GM21529 (cell line): ENCODE measurements at regions not wholly inside any gene's neighbourhood (a gene's known extent, or its start where the extent isn't known, plus 50 kb on each side); places are given as distances from the start of the nearest gene placed in this dataset.
"Not testable (repeated sequence)": the region's sequence is repeated elsewhere in the genome, so short reads cannot be mapped to it uniquely, and the experiment has no call there.

Experiments used
- ATAC-seq: cut with Tn5 transposase; IDR thresholded peaks from one replicate; pipeline ENCODE4 v1.9.1; 2021; ENCODE audit not compliant: unreplicated experiment

DNA sequence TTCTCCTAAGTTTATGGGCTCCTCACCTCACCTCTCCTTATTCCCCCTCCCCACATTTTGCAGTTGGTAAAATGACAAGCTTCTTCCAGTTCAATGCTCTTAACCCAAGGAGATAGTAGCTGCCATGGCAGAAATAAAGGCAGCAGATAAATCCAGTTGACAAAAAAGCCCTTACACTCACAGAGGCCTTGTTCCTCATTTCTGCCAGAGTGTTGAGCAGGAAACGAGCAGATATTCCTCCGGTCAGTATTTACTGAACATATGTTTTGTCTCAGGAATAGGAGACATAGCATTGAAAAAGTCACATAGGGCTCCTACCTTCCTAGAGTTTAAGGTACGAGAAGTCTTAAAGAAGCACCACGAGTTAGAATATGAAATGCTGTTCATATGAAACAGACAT is 493.7 kb upstream of the TNP1 start:
- no peak for ATAC-seq

DNA sequence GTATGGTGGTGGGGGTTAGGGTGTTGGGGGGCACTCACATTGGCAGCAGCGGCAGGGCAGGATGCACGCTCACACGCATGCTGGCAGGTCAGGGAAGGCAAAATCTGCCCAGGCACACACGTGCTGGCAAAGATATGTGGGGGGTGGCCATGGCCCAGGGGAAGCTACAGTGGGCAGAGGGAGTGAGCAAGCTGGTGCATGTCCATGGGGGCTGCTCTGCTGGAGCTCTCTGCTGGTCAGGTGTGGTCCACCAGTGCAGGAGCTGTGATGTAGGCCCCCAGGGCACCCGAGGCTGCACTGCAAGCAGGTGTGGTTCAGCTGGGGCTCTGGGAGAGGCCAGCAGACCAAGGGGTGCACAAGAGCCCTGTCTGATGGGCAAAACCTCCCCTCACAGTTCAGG is 491.5 kb upstream of the TNP1 start:
- no peak for ATAC-seq

DNA sequence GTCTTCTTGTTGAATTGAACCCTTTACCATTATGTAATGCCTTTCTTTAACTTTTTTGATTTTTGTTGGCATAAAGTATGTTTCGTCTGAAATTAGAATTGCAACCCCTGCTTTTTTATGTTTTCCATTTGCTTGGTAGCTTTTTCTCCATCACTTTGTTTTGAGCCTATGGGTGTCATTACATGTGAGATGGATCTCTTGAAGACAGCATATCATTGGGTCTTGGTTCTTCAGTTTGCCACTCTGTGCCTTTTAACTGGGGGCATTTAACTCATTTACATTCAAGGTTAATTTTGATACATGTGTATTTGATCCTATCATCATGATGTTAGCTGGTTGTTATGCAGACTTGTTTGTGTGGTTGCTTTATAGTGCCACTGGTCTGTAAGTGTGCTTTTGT is 489.4 kb upstream of the TNP1 start:
- no peak for ATAC-seq

DNA sequence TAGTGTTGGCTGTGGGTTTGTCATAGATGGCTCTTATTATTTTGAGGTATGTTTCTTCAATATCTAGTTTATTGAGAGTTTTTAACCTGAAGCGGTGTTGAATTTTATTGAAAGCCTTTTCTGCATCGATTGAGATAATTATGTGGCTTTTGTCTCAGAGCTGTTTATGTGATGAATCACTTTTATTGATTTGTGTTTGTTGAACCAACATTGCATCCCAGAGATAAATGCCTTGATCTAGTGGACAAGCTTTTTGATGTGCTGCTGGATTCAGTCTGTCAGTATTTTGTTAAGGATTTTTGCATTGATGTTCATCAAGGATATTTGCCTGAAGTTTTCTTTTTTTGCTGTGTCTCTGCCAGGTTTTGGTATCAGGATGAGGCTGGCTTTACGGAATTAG is 487.8 kb upstream of the TNP1 start:
- ATAC-seq: not testable (repeated sequence)

DNA sequence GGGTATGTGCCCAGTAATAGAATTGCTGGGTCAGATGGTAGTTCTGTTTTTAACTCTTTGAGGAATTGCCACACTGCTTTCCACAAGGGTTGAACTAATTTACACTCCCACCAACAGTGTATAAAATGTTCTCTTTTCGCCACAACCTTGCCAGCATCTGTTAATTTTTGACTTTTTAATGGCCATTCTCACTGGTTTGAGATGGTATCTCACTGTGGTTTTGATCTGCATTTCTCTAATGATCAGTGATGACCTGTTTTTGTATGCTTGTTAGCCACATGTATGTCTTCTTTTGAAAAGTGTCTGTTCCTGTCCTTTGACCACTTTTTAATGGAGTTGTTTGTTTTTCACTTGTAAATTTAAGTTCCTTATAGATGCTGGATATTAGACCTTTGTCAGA is 486.2 kb upstream of the TNP1 start:
- ATAC-seq: not testable (repeated sequence)

DNA sequence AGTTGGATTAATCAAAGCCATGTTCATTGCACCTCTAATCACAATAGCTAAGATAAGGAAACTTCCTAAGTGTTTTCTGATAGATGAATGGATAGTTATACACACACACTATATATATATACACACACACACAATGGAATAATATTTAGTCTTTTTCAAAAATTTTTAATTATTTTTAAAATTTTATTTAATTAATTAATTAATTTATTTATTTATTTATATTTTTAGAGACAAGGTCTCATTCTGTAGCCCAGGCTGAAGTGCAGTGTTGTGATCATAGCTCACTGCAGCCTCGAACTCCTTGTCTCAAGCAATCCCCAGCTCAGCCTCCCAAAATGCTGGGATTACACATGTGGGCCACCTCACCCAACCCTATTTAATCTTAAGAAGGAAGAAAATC is 481.0 kb upstream of the TNP1 start:
- ATAC-seq: no peak

DNA sequence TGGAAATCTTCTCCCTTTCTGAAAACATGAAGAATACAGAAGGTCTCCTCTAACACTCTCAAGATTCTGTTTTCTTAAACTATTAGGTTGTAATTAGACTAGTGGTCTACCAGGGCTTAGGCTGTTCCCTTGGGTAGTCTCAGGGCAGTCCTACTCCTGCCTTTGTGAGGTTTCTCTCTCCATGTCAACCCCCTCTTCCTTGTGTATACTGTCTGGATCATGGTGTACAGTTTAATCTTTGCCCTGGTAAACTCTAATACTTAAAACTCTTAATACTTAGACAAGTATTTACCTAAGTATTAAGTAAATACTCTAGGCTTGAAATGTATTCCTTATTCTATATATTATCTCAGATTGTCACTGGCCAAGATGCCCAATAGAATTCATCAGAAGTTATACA is 480.3 kb upstream of the TNP1 start:
- ATAC-seq: no peak

DNA sequence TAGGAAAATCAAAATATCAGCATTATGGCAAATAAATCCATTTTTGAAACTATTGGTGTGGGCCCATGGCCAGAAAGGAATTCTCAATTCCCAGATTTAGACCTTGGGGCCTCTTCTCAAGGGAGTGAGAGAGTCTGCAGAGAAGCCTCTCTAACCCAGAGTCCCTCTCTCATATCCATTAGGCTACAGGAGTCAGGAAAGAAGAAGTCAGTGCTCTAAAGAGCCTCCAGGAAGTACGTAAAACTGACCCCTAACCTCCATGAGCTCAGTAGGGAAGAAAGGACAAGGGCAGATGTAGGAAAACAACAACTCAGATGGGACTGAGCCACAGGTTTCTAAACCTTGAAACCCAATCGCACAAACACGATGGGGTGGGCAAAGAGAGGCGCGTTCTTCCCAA is 479.9 kb upstream of the TNP1 start:
- ATAC-seq: no peak

DNA sequence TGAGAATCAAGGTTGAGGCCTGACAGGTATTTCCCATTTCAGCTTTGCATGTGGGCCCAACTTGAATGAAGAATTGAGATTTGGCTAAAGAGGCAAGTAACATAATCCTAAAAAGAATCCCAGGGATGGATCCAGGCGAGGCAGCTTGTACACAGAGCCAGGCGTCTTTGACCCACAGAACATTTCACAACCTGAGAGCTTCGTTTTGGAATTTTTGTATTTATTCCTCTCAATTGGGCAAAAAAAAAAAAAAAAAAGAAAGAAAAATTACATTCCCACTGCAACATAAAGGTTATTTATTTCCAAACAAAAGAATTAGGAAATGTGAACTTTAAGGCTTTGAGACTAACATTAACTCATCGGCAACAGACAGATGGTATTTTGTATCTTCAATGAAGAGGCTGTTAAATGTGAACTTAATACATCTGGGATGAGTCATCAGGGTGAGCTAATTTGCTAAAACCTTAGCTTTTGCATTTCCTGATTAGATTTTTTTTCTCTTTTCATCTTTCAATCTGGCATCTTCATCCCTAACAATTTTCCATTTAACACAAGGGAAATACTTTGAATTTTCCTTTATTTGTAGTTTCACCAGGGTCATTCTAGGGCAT is 478.5 kb upstream of the TNP1 start:
- ATAC-seq: no peak

DNA sequence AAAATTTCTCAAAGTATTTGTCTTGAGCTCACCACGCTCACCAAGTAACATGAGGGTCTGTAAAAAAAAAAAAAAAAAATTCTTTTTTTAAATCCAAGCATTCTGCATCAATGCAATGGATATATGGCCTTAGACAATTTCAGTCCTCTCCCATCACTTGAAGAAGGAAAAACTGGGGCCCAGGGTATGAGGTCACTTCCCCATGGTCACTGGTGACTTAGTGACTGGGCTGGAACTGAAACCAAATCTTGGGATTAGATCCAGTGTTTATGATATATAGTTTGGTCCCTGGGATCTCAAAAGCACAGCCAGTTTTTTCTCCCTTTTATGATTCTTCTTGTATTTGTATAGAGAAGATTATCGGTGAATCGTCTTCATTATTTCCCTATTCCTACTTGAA is 477.9 kb upstream of the TNP1 start:
- no peak for ATAC-seq

DNA sequence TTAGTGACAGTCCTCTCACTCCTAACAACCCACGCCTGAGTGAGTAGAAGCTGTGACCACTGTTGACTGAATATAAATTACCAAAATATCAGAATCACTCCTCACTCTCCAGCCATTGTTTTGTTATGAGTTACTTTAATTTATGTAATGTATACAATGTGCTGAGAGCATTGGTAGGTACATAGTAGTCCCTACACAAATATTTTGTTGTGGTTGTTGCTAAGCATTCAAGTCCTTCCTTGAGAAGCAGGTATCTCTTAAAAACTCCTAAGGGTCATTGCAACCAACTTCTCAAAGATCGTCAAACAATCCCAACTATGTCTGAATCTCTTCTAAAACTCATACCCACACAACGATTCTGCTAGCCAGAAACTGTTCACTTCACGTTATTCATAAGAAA is 476.8 kb upstream of the TNP1 start:
- ATAC-seq: no peak

DNA sequence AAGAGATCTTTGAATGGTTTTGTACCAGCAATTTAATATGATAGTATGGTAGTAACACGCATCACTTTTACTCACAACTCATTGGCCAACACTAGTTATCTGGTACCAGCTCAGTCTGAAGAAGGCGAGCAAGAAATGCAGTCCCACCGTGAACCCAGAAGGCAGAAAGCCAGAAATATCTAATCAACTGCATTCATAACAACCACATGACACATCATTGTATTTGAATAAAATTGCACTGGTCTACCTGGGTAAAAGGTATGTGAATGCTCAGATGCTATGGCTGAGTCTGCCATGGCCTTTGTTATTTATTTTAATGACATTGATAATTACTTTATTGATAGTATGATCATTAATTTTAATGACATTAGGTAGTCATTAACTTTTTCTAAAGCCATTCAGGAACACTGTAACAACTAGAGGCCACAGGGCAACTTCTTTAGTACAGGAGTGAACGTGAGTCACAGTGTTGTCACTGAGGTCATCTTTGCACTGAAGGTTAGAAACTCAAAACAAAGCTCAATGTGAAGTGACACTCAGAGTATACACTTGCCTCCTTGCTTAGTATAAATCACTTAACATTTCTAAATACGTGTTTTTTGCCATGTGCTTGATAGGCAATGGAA is 475.6 kb upstream of the TNP1 start:
- ATAC-seq: no peak

DNA sequence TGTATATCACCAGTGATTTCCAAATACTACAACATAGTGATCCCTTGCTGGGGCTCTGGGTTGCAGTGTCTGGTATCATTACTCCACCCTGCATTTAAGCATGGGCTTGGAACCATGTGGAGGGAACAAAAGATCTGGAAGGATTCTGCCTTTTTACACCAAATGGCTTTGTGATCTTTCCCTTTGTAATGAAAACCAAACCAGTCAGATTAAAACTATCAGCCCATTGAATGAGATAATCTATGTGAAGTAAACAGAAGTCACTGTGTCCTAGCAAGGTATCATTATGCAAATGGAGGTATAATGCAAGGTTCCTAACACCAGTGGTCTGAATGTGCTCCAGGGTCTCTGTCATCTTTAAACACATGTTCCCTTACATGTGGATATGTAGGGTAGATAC is 474.7 kb upstream of the TNP1 start:
- no peak for ATAC-seq

DNA sequence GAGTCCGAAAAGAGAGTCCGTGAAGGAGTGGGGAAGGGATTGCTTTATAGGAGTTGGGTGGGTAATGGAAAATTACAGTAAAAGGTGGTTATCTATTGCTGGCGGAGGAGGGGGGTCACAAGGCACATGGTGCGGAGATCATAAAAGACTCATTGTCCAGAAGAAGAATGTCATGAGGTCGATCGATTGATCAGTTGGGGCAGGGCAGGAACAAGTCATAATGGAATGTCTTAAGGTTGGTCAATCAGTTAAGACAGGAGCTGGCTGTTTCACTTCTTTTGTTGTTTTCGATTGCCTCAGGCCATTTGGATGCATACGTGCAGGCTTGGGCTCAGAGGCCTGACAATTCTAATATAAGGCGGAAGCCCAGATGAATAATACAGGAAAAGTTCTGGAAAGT is 473.0 kb upstream of the TNP1 start:
- no peak for ATAC-seq

DNA sequence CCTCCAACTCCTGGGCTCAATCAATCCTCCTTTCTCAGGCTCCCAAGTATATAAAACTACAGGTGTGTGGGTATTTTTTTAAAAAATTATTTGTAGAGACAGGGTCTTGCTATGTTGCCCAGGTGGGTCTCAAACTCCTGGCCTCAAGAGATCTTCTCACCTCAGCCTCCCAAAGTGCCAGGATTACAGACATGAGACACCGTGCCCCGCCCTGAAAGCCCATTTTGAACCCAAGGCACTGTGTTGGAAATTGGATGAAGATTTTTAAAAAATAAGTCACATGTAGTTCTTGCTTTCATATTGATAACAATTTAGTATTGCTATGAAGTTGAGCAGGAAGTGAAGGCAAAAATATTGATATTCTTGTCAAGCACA is 472.5 kb upstream of the TNP1 start:
- ATAC-seq: no peak

DNA sequence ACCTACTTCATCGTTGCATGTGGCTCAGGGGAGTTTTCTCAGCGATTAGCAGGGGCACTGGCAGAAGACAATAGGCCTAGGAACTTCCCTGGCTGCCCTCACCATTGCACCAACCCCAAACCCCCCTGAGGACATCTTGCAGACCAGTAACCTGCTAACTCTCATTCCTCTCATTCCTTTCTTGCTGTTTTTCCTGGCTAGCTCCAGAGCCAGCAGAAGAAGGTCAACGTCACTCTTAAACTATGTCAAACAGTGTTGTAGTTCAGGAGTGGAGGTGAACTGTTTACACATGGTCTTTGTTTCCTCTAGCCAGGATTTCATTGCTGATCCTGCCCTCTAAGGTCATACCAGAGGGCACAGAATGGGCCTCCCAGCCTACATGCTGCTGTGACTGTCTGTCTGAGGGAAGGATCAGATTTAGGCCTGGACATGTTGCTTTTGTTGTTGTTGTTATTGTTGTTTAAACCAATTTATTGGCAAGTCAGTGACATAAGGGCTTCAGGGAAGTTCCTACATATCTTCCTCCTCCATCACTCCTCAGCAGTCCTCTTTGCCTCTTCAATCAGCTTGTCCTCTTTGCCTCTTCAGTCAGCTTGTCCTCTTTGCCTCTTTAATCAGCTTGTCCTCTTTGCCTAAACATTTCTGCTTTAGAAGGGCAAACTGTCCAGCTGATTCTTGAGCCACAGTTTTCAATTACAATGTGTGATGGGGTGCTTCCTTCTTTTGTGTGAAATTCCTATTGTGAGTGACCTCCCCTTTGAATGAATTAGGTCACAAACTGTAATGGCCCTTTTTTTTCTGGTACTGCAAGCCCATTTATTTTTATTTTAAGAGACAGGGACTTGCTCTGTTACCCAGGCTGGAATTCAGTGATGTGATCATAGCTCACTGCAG is 471.9 kb upstream of the TNP1 start:
- no peak for ATAC-seq

DNA sequence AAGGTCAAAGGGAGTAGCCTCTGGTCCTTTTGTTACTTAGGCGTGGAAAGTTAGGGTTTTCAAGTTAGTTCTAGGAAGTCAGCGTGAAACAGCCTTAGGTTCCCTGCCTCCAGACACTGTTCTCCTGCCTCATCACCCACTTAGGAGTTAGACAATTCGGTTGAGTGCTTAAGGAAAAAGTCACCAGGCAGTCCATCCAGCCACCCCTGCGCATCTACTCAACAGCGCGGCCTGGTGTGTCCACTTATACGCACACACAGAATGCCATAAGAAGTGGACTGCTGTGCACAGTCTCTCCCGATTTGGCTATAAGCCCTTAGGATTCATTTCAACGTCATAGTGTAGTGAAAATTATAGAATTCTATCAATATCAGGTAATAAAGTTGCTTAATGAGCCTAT is 470.8 kb upstream of the TNP1 start:
- ATAC-seq: no peak

DNA sequence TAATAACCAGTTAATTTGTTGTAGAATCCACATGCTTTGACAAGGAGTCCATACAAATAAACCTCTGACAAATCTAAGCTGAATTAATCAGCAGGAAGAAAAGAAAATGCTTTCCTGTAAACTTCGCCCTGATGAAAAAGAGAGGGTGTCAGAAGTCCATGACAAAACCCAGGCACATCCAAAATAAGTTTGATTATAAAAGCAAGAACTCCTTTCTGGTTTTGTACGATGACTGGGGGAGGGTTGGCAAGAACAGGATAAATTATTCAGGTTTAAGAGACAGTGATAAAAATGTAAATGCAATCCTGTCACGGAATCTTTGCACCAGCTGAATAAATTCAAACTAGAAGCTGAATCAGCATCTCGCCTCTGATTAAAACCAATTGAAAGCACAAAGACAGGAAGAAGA is 469.2 kb upstream of the TNP1 start:
- no peak for ATAC-seq

DNA sequence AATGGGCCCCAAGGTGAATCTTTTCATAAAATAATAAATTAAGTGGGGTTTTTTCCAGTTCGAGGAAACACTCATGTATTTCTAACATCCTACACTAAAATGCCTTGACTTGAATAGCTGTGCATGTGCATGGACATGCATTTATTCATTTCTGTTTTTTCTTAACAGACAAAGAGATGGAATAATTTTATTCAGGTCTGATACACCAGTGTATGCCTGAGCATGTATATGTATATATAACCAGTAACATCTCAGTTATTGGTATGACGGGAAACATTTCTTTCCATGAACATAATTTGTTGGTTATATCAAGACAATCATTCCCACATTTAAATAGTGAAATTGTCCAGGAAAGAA is 468.7 kb upstream of the TNP1 start:
- no peak for ATAC-seq

DNA sequence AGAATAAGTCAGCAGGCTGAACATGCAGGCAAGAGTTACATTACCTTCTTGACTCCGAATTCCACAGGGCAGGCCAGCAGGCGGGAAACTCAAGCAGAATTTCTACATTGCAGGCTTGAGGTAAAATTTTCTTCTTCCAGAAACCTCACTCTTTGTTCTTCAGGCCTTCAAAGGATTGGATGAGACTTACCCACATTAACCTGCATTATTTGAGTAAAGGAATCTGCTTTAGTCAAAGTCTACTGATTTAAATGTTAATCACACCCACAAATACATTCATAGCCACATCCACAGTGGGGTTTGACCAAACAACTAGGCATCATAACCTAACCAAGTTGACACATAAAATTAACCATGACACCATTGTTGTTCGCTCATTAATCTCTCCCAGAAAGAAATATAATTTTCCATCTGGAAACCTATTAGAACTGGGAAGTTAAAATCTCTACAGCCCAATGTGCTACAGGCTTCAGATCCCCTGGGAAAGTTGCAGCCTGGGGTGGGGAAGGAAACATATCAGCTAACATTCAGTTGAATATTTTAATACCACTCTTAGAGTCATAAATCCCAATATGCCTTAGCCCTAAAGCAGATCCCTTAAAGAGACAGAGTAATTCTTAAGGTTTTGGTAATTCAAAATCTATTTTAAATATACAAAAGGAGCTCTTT is 468.2 kb upstream of the TNP1 start:
- ATAC-seq: no peak

DNA sequence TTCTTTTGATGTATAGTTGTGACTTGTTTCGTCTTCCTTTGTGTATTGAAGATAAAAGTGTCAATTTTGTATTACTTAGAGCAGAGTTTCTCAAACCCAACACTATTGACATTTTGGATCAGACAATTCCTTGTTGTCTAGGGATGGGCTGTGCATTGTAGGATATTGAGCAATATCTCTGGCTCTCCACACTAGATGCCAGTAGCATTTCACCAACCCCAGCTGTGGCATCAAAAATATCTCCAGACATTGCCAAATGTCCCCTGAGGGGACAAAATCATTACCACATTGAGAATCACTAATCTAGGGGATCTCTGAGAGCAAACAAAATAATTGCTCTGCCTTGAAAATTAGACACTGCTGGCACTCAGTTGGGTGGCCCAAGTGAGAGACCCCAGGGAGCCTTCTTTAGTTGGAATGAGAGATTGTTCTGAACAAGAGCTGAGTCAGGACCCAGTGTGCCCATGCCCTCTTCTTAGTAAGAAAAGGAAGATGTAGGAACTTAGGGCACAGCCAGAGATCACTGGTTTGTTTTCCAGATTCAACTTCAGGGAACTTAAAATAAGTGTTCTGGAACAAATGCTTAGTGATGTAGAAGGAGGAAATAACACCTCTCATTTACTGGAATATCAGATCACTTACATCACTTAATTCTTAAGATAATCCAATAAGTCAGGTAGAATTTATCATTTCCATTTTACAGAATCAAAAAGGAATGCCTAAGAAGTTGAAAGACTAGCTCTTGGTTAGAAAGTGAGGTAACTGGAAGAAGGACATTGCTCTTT is 466.6 kb upstream of the TNP1 start:
- ATAC-seq: no peak
